ENCODE measurements at regions not wholly inside any gene's neighbourhood (a gene's known extent, or its start where the extent isn't known, plus 50 kb on each side); places are given as distances from the start of the nearest gene placed in this dataset.
A peak's percentile ranks its signal among the peaks of the same experiment; 100 is the strongest.

DNA sequence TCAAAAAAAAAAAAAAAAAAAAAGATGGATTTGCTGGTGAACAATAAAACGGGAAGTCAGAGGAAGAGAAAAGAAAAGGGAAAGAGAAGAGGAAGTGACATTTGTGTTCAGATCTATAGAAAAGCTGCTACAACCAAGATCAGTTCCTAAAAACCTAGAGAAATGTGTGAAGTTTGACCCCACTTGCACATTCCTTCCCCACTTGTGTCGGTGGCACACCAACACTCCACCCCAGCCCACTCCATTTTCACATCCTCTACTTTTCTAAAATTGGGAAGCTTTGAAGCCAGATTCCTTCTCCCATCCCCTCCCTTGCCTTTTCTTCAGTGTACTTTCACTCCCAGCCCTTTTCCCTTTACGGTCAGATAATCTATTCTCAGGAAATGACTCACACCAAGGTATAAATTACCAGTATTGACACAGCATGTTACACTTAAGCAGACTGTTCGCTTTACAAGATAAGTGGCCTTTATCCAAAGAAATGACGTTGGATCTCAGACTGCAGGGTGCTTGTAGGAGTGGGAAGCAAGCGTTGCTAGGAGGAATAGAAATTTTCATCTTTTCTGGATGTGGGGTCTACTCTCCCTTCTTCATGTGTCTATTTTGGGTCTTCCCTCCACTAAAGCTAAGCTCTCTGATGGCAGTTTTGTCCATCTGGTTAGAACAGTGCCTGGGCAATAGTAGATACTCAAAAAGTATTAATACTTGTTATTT lies 92.5 kb upstream of the ADGRF1 start (continued):
- TF ChIP-seq, protein P1, sequence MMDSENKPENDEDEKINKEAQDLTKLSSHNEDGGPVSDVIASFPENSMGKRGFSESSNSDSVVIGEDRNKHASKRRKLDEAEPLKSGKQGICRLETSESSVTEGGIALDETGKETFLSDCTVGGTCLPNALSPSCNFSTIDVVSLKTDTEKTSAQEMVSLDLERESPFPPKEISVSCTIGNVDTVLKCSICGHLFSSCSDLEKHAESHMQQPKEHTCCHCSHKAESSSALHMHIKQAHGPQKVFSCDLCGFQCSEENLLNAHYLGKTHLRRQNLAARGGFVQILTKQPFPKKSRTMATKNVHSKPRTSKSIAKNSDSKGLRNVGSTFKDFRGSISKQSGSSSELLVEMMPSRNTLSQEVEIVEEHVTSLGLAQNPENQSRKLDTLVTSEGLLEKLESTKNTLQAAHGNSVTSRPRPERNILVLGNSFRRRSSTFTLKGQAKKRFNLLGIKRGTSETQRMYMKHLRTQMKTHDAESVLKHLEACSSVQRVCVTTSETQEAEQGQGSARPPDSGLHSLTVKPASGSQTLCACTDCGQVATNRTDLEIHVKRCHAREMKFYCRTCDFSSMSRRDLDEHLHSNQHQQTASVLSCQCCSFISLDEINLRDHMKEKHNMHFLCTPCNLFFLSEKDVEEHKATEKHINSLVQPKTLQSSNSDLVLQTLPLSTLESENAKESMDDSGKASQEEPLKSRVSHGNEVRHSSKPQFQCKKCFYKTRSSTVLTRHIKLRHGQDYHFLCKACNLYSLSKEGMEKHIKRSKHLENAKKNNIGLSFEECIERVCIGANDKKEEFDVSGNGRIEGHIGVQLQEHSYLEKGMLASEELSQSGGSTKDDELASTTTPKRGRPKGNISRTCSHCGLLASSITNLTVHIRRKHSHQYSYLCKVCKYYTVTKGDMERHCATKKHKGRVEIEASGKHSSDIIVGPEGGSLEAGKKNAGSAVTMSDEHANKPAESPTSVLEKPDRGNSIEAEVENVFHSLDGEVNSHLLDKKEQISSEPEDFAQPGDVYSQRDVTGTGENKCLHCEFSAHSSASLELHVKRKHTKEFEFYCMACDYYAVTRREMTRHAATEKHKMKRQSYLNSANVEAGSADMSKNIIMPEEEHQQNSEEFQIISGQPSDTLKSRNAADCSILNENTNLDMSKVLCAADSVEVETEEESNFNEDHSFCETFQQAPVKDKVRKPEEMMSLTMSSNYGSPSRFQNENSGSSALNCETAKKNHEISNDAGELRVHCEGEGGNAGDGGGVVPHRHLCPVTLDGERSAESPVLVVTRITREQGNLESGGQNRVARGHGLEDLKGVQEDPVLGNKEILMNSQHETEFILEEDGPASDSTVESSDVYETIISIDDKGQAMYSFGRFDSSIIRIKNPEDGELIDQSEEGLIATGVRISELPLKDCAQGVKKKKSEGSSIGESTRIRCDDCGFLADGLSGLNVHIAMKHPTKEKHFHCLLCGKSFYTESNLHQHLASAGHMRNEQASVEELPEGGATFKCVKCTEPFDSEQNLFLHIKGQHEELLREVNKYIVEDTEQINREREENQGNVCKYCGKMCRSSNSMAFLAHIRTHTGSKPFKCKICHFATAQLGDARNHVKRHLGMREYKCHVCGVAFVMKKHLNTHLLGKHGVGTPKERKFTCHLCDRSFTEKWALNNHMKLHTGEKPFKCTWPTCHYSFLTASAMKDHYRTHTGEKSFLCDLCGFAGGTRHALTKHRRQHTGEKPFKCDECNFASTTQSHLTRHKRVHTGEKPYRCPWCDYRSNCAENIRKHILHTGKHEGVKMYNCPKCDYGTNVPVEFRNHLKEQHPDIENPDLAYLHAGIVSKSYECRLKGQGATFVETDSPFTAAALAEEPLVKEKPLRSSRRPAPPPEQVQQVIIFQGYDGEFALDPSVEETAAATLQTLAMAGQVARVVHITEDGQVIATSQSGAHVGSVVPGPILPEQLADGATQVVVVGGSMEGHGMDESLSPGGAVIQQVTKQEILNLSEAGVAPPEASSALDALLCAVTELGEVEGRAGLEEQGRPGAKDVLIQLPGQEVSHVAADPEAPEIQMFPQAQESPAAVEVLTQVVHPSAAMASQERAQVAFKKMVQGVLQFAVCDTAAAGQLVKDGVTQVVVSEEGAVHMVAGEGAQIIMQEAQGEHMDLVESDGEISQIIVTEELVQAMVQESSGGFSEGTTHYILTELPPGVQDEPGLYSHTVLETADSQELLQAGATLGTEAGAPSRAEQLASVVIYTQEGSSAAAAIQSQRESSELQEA (IDR thresholded peaks at IDR 0.05; ENCODE audit: low read depth), result no peak
- no peak for TF ChIP-seq CEBPG (CRISPR knock-in tag; IDR thresholded peaks at IDR 0.05)
- TF ChIP-seq CEBPG (tag; conservative IDR thresholded peaks at IDR 0.05 in 1 of 2, IDR thresholded peaks at IDR 0.05 in 1 of 2), result no peak; a peak in 1 of 4 replicates
- TF ChIP-seq SUPT5H (IDR thresholded peaks at IDR 0.05), result no peak
- TF ChIP-seq CHD4 (IDR thresholded peaks at IDR 0.05; ENCODE audit: insufficient read depth, insufficient replicate concordance, low read depth, low read length, poor library complexity, severe bottlenecking), result peak; percentile 20
- no peak for TF ChIP-seq BRCA1 (IDR thresholded peaks at IDR 0.05)
- TF ChIP-seq BRCA1 (CRISPR knock-in tag; IDR thresholded peaks at IDR 0.05), result no peak
- TF ChIP-seq DEAF1 (CRISPR knock-in tag; IDR thresholded peaks at IDR 0.05), result no peak
- peak; percentile 86 to 94 for TF ChIP-seq TRIM24 (IDR thresholded peaks at IDR 0.05)
- TF ChIP-seq XRCC5 (IDR thresholded peaks at IDR 0.05; ENCODE audit: low read depth, low read length), result no peak
- TF ChIP-seq ZNF764 (CRISPR knock-in tag; IDR thresholded peaks at IDR 0.05; ENCODE audit: low read depth), result no peak
- 0 out of 2 replicates have a peak, but pooled peaks have one; percentile 27 for TF ChIP-seq HLTF (IDR thresholded peaks at IDR 0.05)
- no peak for TF ChIP-seq HOXB6 (CRISPR knock-in tag; IDR thresholded peaks at IDR 0.05; ENCODE audit: borderline replicate concordance)
- TF ChIP-seq FOXA1 (IDR thresholded peaks at IDR 0.05; ENCODE audit: borderline replicate concordance), result peak; percentile 96
- peak; percentile 46 for TF ChIP-seq POLR2B (IDR thresholded peaks at IDR 0.05; ENCODE audit: low read depth, partially characterized antibody)
- TF ChIP-seq MECOM (CRISPR knock-in tag; IDR thresholded peaks at IDR 0.05), result no peak
- peak; percentile 100 for TF ChIP-seq GATAD2A (IDR thresholded peaks at IDR 0.05)
- TF ChIP-seq, protein P2, sequence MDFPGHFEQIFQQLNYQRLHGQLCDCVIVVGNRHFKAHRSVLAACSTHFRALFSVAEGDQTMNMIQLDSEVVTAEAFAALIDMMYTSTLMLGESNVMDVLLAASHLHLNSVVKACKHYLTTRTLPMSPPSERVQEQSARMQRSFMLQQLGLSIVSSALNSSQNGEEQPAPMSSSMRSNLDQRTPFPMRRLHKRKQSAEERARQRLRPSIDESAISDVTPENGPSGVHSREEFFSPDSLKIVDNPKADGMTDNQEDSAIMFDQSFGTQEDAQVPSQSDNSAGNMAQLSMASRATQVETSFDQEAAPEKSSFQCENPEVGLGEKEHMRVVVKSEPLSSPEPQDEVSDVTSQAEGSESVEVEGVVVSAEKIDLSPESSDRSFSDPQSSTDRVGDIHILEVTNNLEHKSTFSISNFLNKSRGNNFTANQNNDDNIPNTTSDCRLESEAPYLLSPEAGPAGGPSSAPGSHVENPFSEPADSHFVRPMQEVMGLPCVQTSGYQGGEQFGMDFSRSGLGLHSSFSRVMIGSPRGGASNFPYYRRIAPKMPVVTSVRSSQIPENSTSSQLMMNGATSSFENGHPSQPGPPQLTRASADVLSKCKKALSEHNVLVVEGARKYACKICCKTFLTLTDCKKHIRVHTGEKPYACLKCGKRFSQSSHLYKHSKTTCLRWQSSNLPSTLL (IDR thresholded peaks at IDR 0.05), result no peak
- TF ChIP-seq ZNF696 (CRISPR knock-in tag; conservative IDR thresholded peaks at IDR 0.05), result no peak
